SK-N-SH treated with all-trans-retinoic acid at 6 μM for 48 hours (cell line): ENCODE measurements at regions not wholly inside any gene's neighbourhood (a gene's known extent, or its start where the extent isn't known, plus 50 kb on each side); places are given as distances from the start of the nearest gene placed in this dataset.

Experiments used
- ATAC-seq: fragments of 200-7000 bp; cut with Tn5 transposase; 3 replicates; pipeline ENCODE4 v1.9.1; 2020; ENCODE audit warnings: mild to moderate bottlenecking, moderate library complexity
- ARNTL ChIP-seq: fragments of 450-650 bp; formaldehyde crosslinking; IDR thresholded peaks from 2 replicates; pipeline ENCODE4 v1.5.0; 2020; ENCODE audit warnings: low read depth, mild to moderate bottlenecking, moderate library complexity, borderline replicate concordance
- BACH2 ChIP-seq: fragments of 250-450 bp; sonication (Bioruptor Pico); IDR thresholded peaks from 2 replicates; pipeline ENCODE4 v1.9.0; 2021; ENCODE audit warnings: mild to moderate bottlenecking, borderline replicate concordance
- CSDC2 ChIP-seq: fragments of 250-450 bp; sonication (Bioruptor Pico); IDR thresholded peaks from 2 replicates; pipeline ENCODE4 v1.5.0; 2020; ENCODE audit warnings: mild to moderate bottlenecking, moderate library complexity
- ESRRG ChIP-seq: fragments of 250-450 bp; sonication (Bioruptor Pico); IDR thresholded peaks from 2 replicates; pipeline ENCODE4 v1.6.1; 2021; ENCODE audit warnings: mild to moderate bottlenecking
- GLIS3 ChIP-seq: fragments of 250-450 bp; sonication (Bioruptor Pico); IDR thresholded peaks from 2 replicates; pipeline ENCODE4 v1.5.0; 2020; ENCODE audit warnings: mild to moderate bottlenecking, moderate library complexity
- ISL1 ChIP-seq: fragments of 250-450 bp; sonication (Bioruptor Pico); IDR thresholded peaks from 2 replicates; pipeline ENCODE4 v2.1.2; 2022; ENCODE audit warnings: mild to moderate bottlenecking, moderate library complexity
- OSR1 ChIP-seq: fragments of 250-450 bp; sonication (Bioruptor Pico); IDR thresholded peaks from 2 replicates; pipeline ENCODE4 v1.8.0; 2022; ENCODE audit warnings: moderate library complexity, mild to moderate bottlenecking, inconsistent platforms
- PPARA ChIP-seq: fragments of 250-450 bp; sonication (Bioruptor Pico); IDR thresholded peaks from 2 replicates; pipeline ENCODE4 v1.5.0; 2020; ENCODE audit warnings: mild to moderate bottlenecking, borderline replicate concordance
- RARB ChIP-seq: fragments of 250-450 bp; sonication (Bioruptor Pico); IDR thresholded peaks from 2 replicates; pipeline ENCODE4 v1.8.0; 2021; ENCODE audit warnings: mild to moderate bottlenecking, moderate library complexity
- TCF4 ChIP-seq: fragments of 250-450 bp; sonication (Bioruptor Pico); IDR thresholded peaks from 2 replicates; pipeline ENCODE4 v1.8.0; 2021; ENCODE audit warnings: mild to moderate bottlenecking, moderate library complexity, borderline replicate concordance
- TOX ChIP-seq: fragments of 250-450 bp; sonication (Bioruptor Pico); IDR thresholded peaks from 2 replicates; pipeline ENCODE4 v1.8.0; 2021; ENCODE audit warnings: mild to moderate bottlenecking, moderate library complexity, borderline replicate concordance
- ZC3H10 ChIP-seq: fragments of 250-450 bp; sonication (Bioruptor Pico); IDR thresholded peaks from 2 replicates; pipeline ENCODE4 v1.5.1; 2021; ENCODE audit warnings: mild to moderate bottlenecking, moderate library complexity
- ZFP3 ChIP-seq: fragments of 250-450 bp; sonication (Bioruptor Pico); IDR thresholded peaks from 2 replicates; pipeline ENCODE4 v1.5.0; 2020; ENCODE audit warnings: mild to moderate bottlenecking, moderate library complexity
- ZNF70 ChIP-seq: fragments of 450-650 bp; formaldehyde crosslinking; IDR thresholded peaks from 2 replicates; pipeline ENCODE4 v1.5.0; 2020; ENCODE audit warnings: mild to moderate bottlenecking, moderate library complexity
- ZNF8 ChIP-seq: fragments of 450-650 bp; formaldehyde crosslinking; IDR thresholded peaks from 2 replicates; pipeline ENCODE4 v1.5.0; 2020; ENCODE audit warnings: mild to moderate bottlenecking, moderate library complexity
- TF ChIP-seq, protein P1 (sequence below): fragments of 250-450 bp; sonication (Bioruptor Pico); IDR thresholded peaks from 2 replicates; pipeline ENCODE4 v1.5.1; 2020; ENCODE audit warnings: low read depth, mild to moderate bottlenecking, moderate library complexity
- TF ChIP-seq, protein P2 (sequence below): fragments of 250-450 bp; sonication (Bioruptor Pico); IDR thresholded peaks from 2 replicates; pipeline ENCODE4 v1.8.0; 2021; ENCODE audit warnings: low read depth, mild to moderate bottlenecking, moderate library complexity, borderline replicate concordance
- TF ChIP-seq, protein P3 (sequence below): fragments of 250-450 bp; sonication (Bioruptor Pico); IDR thresholded peaks from 2 replicates; pipeline ENCODE4 v1.5.1; 2021; ENCODE audit warnings: mild to moderate bottlenecking, moderate library complexity
- TF ChIP-seq, protein P4 (sequence below): fragments of 250-450 bp; sonication (Bioruptor Pico); IDR thresholded peaks from 2 replicates; pipeline ENCODE4 v1.5.0; 2020; ENCODE audit warnings: mild to moderate bottlenecking, moderate library complexity

DNA sequence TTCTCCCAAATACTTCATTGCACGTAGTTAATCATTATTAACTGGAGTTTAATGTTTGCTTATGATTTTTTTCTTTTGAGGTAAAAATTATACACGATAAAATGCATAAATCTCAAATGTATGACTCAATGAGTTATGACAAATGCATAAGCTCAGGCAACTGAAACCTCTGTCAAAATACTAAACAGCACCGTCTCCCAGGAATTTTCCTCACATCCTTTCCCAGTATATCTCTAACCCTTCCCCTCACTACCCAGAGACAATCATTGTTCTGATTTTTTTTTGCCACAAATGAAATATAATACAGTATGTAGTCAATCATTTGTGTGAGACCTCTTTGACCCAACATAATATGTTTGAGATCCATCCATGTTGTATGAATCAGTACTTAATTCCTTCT, 606.5 kb downstream of the CPS1 start (continued):
- TF ChIP-seq, protein P1, sequence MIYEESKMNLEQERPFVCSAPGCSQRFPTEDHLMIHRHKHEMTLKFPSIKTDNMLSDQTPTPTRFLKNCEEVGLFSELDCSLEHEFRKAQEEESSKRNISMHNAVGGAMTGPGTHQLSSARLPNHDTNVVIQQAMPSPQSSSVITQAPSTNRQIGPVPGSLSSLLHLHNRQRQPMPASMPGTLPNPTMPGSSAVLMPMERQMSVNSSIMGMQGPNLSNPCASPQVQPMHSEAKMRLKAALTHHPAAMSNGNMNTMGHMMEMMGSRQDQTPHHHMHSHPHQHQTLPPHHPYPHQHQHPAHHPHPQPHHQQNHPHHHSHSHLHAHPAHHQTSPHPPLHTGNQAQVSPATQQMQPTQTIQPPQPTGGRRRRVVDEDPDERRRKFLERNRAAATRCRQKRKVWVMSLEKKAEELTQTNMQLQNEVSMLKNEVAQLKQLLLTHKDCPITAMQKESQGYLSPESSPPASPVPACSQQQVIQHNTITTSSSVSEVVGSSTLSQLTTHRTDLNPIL (CRISPR knock-in tag) = no peak

DNA sequence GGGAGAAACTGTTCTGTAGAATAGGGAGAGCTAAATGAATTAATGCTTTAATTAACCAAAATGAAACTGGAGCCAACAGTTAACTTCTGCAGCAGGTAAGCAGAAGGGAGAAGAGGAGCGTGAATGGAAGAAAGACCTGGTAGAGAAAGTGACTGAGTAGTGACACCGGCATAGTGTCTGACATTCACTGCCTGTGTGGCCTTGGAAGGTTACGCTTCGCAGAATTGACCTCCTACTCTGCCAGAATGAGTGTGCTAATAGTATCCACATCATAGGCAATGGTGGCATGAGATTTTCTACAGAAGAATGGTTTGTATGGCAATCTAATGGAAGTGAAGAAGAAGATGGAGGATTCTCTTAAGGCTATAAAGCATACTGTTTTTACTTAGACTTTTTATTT, 614.4 kb downstream of the CPS1 start:
- no peak for ATAC-seq
- TF ChIP-seq ZFP3 (no peak), TOX (CRISPR knock-in tag) (no peak), ARNTL (no peak)

DNA sequence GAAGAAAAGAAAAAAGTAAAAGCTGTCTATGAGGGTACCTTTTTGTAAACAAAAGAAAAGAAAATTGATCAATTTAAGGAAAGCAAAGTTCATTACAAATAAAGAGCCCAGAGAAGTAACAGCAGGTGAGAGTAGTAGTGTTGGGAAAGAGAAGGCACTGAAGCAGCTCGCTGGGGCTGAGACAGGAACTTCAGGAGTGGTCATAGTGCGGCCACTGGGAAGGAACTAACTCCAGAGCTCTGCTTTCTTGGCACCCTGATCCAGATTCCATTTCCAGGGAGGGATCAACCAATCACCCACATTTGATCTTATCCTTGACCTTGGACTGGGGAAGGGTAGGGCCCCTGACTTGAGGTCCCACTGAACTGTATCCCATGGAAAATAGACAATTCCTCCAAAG, 617.6 kb downstream of the CPS1 start:
- no peak for ATAC-seq
- TF ChIP-seq PPARA (CRISPR knock-in tag) (no peak), TCF4 (CRISPR knock-in tag) (no peak), CSDC2 (CRISPR knock-in tag) (no peak), ZNF8 (no peak), ISL1 (CRISPR knock-in tag) (no peak), GLIS3 (CRISPR knock-in tag) (no peak), ZNF70 (CRISPR knock-in tag) (no peak)
- TF ChIP-seq, protein P2, sequence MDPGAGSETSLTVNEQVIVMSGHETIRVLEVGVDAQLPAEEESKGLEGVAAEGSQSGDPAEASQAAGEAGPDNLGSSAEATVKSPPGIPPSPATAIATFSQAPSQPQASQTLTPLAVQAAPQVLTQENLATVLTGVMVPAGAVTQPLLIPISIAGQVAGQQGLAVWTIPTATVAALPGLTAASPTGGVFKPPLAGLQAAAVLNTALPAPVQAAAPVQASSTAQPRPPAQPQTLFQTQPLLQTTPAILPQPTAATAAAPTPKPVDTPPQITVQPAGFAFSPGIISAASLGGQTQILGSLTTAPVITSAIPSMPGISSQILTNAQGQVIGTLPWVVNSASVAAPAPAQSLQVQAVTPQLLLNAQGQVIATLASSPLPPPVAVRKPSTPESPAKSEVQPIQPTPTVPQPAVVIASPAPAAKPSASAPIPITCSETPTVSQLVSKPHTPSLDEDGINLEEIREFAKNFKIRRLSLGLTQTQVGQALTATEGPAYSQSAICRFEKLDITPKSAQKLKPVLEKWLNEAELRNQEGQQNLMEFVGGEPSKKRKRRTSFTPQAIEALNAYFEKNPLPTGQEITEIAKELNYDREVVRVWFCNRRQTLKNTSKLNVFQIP = no peak

DNA sequence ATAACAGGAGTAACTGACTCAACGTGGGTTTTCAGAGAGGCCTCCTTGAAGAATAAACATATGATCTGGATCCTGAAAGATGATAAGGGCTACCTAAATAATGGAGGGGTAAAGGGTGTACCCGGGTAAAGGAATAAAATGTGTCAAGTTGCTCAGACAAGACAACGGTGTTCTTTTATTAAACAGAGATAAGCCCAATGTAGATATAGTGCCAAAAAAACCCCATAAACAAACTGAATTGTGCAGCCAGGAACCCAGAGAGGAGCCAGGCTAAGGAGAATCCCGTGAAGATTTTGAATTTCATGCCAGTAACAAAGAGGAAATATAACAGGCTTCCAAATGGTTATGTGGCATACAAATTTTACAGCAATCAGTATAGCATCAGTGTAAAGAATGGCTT, 618.2 kb downstream of the CPS1 start:
- no peak for ATAC-seq
- TF ChIP-seq TCF4 (CRISPR knock-in tag) (no peak), ZFP3 (no peak), ARNTL (no peak), ESRRG (CRISPR knock-in tag) (no peak)
- TF ChIP-seq, protein P1 (CRISPR knock-in tag) = no peak

DNA sequence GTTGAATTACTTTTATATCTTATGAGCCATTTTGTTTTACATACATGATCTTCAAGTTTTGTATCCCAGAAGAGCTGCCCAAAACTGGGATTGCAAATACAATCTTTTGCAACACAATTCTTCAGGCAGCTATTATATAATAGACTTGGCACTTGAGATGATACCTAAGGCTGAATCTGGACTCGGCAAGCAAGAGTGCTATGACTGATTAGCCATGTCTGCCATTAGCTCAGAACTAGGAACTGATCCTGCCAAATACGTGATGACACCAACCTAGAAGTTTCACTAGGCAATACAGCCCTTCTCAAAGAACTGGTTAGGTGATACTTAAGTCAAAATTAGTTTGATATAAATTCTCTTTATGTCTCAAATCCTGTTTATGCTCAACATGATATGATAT, 619.6 kb downstream of the CPS1 start:
- no peak for TF ChIP-seq ZFP3
- no peak for TF ChIP-seq ZNF70 (CRISPR knock-in tag)
- TF ChIP-seq OSR1 = no peak
- ATAC-seq = no peak

DNA sequence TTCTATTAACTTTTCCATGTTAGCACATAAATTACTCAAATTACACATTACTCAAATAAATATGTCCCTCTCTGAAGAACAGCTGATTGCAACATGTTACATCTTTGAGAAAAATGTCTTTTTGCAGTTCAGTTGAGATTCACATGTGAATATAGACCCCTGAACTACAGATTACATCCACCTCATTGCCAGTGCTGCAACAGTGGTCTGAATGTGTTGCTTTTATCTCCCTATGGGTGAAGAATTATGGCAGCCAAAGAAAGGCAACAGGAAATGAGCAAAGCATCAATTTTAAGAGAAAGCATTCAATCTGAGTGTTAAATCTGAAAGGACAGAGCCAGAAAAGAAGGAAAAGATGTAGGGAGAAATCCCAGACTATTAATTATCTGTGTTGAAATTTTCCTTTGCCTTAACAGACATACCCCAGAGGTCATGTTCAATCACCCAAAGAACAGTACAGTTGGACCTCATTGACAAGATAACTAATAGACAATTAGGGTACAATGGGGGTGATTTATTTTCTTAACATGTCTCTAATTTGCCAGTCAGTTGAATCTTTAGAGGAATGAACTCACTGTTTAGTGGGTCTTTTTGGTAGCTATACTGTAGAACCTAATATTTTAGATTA, 620.2 kb downstream of the CPS1 start:
- ATAC-seq = no peak
- TF ChIP-seq, protein P3, sequence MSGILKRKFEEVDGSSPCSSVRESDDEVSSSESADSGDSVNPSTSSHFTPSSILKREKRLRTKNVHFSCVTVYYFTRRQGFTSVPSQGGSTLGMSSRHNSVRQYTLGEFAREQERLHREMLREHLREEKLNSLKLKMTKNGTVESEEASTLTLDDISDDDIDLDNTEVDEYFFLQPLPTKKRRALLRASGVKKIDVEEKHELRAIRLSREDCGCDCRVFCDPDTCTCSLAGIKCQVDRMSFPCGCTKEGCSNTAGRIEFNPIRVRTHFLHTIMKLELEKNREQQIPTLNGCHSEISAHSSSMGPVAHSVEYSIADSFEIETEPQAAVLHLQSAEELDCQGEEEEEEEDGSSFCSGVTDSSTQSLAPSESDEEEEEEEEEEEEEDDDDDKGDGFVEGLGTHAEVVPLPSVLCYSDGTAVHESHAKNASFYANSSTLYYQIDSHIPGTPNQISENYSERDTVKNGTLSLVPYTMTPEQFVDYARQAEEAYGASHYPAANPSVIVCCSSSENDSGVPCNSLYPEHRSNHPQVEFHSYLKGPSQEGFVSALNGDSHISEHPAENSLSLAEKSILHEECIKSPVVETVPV (CRISPR knock-in tag) = no peak
- TF ChIP-seq, protein P2 = no peak
- no peak for TF ChIP-seq PPARA (CRISPR knock-in tag)
- no peak for TF ChIP-seq RARB (CRISPR knock-in tag)
- TF ChIP-seq, protein P1 (CRISPR knock-in tag) = no peak
- TF ChIP-seq ZC3H10 (CRISPR knock-in tag) = no peak
- no peak for TF ChIP-seq BACH2 (CRISPR knock-in tag)
- no peak for TF ChIP-seq ESRRG (CRISPR knock-in tag)
- TF ChIP-seq, protein P4, sequence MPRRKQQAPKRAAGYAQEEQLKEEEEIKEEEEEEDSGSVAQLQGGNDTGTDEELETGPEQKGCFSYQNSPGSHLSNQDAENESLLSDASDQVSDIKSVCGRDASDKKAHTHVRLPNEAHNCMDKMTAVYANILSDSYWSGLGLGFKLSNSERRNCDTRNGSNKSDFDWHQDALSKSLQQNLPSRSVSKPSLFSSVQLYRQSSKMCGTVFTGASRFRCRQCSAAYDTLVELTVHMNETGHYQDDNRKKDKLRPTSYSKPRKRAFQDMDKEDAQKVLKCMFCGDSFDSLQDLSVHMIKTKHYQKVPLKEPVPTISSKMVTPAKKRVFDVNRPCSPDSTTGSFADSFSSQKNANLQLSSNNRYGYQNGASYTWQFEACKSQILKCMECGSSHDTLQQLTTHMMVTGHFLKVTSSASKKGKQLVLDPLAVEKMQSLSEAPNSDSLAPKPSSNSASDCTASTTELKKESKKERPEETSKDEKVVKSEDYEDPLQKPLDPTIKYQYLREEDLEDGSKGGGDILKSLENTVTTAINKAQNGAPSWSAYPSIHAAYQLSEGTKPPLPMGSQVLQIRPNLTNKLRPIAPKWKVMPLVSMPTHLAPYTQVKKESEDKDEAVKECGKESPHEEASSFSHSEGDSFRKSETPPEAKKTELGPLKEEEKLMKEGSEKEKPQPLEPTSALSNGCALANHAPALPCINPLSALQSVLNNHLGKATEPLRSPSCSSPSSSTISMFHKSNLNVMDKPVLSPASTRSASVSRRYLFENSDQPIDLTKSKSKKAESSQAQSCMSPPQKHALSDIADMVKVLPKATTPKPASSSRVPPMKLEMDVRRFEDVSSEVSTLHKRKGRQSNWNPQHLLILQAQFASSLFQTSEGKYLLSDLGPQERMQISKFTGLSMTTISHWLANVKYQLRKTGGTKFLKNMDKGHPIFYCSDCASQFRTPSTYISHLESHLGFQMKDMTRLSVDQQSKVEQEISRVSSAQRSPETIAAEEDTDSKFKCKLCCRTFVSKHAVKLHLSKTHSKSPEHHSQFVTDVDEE = no peak
